GM12865 (cell line): ENCODE measurements at regions not wholly inside any gene's neighbourhood (a gene's known extent, or its start where the extent isn't known, plus 50 kb on each side); places are given as distances from the start of the nearest gene placed in this dataset.

Experiments
- DNase-seq: peaks from one replicate; pipeline ENCODE4 v3.0.0; 2010; ENCODE audit warnings: low read depth
- H3K4me3 ChIP-seq: 2 replicates; pipeline ENCODE4 v1.5.1; 2011; ENCODE audit warnings: mild to moderate bottlenecking, low read depth, low read length, control low read depth
- CTCF ChIP-seq: IDR thresholded peaks from 2 replicates; pipeline ENCODE4 v1.5.1; 2011; ENCODE audit warnings: low read length, control low read depth, low read depth, inconsistent platforms; ENCODE audit not compliant: insufficient read depth; ENCODE audit errors: missing control alignments

- no peak overlapping the region for H3K4me3 ChIP-seq
- DNase-seq = no peak
- no peak for TF ChIP-seq CTCF
Observed at GRCh38 chr12:127767656-127768055, 499.3 kb upstream of the TMEM132C start.

- no peak overlapping the region for H3K4me3 ChIP-seq
- TF ChIP-seq CTCF = no peak
- DNase-seq = no peak
Observed at GRCh38 chr12:127770118-127770517, 496.9 kb upstream of the TMEM132C start.

GRCh38 chr12:127771546-127771945 is 495.4 kb upstream of the TMEM132C start:
- TF ChIP-seq CTCF = no peak
- H3K4me3 ChIP-seq = no peak overlapping the region
- no peak for DNase-seq

GRCh38 chr12:127773520-127773919 is 493.4 kb upstream of the TMEM132C start:
- DNase-seq = no peak
- no peak for TF ChIP-seq CTCF
- no peak overlapping the region for H3K4me3 ChIP-seq

DNA sequence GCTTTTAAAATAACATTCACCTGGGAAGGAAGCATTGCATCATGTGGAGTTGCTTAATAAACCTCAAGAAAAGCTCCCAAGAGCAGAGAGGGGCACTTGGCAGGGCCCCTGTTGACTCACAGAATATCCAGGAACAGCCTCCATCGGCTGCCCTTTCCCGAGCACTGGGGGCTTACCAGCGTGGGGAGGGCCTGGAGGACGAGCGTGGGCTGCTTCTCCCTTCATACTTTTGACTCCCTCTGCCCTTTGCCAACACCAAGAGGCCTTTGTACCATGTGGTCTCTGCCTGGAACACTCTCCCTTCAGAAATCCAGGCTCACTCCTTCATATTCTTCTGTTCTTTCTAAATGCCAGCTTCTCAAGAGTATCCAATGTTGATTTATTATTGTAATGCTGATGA is 492.1 kb upstream of the TMEM132C start:
- no peak for DNase-seq
- no peak overlapping the region for H3K4me3 ChIP-seq
- no peak for TF ChIP-seq CTCF

DNA sequence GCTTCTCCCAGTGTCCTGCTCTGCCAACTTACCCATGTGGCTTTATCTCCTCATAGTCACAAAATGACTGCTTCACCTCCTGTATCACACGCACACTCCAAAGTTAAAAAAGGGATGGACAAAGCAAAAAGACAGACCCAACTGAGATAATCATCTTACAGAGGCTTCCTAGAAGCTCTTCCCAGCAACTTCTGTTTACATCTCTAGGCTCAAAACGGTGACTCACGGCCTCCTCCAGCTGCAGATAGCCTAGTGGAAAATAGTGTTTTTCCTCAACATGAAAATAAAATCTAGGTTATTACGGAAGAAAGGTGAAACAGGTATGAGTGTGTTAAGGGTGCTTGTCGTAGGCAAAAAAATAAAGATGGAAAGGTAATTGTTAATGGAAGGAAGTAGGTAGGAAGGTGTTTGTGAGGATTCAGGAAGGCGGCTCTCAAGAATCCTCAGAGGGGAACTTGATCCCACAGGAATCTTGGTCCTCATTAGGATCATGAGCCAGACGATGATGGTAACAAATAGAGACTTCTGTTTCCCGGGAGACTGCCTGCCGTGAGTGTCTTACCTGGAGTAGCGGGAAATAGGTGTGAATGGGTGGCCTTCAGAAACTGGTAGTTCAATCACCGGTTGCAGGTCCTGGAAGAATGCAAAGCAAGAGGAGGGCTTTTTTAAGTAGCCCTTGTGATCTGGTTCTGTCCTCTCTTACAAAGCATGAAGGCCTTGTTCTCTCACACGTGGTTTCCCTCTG is 487.5 kb upstream of the TMEM132C start:
- no peak for DNase-seq
- H3K4me3 ChIP-seq = no peak overlapping the region
- no peak for TF ChIP-seq CTCF

DNA sequence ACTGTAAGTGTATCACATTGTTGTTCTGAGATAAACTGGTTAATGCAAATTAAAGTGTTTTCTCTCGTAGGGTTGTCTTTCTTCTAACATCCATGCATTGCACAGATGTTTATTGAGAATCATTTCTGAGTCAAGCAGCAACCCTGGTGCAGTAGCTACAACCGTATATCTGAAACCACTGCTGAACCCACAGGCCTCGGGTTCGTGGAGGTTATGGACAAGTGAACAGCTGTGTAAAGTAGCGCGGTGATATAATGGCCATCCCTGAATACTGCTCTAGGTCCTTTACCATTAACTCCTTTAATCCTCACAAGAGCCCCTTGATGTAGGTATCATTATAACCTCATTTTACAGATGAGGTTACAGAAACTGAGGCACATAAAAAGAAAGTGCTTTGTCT is 486.1 kb upstream of the TMEM132C start:
- no peak for DNase-seq
- no peak for TF ChIP-seq CTCF
- H3K4me3 ChIP-seq = no peak overlapping the region
